GM19043 (cell line): ENCODE measurements at regions not wholly inside any gene's neighbourhood (a gene's known extent, or its start where the extent isn't known, plus 50 kb on each side); places are given as distances from the start of the nearest gene placed in this dataset.
"Not testable (repeated sequence)": the region's sequence is repeated elsewhere in the genome, so short reads cannot be mapped to it uniquely, and the experiment has no call there.

Experiments used
- ATAC-seq: cut with Tn5 transposase; IDR thresholded peaks from one replicate; pipeline ENCODE4 v1.9.1; 2021; ENCODE audit warnings: low read depth; ENCODE audit not compliant: unreplicated experiment

DNA sequence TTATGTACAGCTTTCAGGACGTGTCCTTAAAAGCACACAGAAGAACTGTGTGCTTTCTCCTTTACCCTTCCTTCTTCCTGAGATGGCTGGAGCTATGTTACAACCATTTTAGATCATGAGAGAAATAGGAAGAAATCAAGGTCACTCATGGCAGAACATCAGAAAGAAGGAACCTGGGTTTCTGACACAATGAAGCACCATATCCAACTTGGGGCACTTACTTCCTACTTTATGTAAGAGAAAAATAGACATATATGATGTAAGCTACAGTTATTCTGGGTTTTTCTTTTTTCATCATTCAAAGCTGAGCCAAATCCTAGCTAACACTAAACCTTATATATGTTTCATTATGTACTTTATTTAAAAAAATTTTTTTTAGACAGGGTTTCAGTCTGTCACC is 79.5 kb downstream of the FAM161A start:
- no peak for ATAC-seq

DNA sequence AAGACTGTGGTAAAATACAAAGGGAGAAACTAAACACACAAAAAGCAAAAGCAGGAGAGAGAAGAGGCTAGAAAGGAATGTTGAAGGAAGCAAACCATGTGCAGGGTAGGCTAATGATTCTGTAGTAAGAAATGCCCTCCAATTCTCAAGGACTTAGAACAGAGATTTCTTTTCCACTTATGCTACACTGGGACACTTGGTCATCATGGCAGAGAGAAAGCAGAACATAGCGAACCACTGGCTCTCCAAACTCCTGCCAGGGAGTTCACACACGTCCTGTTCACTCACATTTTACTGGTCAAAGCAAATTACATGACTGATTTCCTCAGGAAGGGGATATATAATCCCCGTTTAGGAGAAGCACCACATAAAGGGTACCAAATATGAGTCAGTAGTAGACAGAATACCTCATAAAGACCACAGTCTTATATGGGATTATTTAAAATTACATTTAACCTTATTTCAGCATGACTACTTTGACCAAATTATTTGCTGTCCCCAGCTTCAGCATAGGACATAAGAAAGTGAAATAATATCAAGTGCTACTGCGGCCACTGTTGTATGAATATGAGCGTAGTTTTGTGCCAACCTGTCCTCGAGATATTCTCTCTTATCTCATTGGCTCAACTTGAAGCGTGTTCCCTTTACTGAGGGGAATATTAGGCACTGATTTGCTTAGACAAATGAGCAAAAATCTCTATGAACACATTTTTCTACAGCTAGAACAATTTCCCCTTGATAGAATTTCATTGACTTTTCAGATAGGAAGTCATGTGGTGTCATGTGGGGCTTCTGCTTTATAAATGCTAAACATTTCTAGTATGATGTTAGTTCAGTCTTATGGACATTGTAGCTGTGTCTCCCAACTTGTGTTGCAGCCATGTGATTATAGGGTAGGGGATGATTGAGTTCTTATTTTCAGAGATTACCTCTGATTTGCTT is 81.7 kb downstream of the FAM161A start:
- ATAC-seq, result no peak

DNA sequence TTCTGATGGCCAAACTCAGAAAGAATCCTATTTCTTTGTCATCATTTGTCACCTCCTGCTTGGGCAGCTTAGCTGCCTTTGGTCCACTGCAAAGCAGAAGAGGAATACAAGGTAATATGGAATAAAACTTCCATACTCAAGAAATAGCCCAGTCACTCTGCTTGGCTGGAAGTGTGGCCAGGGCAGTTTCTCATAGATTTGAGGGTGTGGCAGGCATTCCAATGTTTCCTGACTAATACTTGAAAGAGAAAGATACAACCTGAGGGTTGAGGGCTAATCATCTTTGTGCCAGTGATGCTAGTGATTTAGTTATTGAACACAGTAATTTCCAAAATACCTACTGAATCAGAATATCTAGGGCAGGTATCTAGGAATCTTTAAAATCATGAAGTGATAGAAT is 83.1 kb downstream of the FAM161A start:
- ATAC-seq, result no peak

- no peak for ATAC-seq
These were observed 83.6 kb downstream of the FAM161A start for GRCh38 chr2:61770298-61770697.

- ATAC-seq, result no peak
These were observed 84.7 kb downstream of the FAM161A start for GRCh38 chr2:61769093-61769675.

- ATAC-seq, result peak; percentile 100
These were observed 89.6 kb downstream of the FAM161A start for GRCh38 chr2:61764035-61764800.

- ATAC-seq, result no peak
These were observed 90.2 kb downstream of the FAM161A start for GRCh38 chr2:61763605-61764034.

DNA sequence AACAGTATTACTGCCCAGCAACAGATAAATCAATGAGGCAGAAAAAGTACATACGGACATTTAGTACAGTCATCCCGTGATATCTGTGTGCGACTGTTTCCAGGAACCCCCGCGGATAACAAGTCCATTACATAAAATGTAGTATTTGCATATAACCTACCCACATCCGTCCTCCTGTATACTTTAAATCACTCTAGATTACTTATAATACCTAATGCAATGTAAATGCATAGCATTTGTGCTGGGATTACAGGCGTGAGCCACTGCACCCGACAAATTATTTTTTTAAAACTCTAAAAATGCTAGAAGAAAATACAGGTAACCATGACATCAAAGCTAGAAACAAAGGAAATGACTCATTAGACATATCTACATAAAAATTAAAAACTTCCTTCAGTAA is 91.6 kb downstream of the FAM161A start:
- ATAC-seq, result no peak

DNA sequence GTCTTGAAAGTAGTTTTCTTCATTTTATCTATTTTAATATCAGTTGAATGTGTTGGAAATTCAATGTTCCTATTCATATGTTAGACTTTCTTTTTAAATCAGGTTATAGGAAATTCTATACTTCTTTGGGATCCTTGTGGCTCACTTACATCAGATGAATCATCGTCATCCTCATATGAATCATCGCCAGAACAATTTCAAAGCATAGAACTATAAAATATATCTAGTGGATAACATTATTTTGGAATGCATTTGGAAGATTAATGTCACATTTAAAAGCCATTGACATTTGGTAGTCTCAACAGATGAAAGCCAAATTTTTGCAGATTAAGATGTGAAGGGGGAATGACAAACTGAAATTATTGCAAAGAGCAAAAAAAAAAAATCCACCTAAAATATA is 94.1 kb downstream of the FAM161A start:
- ATAC-seq, result no peak

- ATAC-seq, result no peak
These were observed 94.9 kb downstream of the FAM161A start for GRCh38 chr2:61759005-61759404.

DNA sequence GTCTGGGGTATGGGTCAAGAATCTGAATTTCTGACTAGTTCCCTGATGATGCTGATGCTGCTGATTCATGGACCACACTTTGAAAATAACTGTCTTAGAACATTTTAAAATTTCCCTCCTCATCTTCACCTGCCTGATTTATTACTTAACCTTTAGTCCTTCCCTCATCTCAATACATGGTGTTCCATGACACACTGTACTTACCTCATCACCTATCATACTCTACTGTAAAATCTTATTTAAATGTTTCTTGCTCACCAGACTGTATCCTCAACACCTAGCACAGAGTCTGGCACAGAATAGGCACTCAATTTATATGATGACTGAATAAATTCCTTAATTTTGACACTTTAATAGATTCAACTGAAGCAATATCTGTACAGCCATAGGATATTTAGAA is 95.7 kb downstream of the FAM161A start:
- ATAC-seq, result no peak

- no peak for ATAC-seq
These were observed 100.3 kb downstream of the FAM161A start for GRCh38 chr2:61753512-61753911.

DNA sequence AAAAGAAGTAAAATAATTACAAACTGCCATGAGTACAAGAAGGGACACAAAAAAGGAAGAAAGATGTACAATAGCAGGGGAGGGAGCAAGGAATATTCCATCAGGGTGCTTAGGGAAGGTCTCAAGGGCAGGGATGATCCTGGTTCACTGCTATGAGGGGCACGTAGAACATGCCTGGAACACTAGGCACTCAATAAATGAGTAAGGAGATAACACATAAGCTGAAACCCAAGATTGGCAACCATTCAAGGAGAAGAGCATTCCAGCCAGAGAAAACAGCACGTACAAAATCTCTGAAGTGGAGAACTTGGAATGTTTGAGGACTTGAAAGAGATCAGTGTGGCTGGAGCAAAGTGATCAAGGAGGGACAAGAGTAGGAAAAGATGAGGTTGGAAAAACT is 103.2 kb downstream of the FAM161A start:
- no peak for ATAC-seq

- no peak for ATAC-seq
These were observed 110.9 kb downstream of the FAM161A start for GRCh38 chr2:61742955-61743354.

GRCh38 chr2:61737841-61738240 is 116.0 kb downstream of the FAM161A start:
- ATAC-seq, result no peak

DNA sequence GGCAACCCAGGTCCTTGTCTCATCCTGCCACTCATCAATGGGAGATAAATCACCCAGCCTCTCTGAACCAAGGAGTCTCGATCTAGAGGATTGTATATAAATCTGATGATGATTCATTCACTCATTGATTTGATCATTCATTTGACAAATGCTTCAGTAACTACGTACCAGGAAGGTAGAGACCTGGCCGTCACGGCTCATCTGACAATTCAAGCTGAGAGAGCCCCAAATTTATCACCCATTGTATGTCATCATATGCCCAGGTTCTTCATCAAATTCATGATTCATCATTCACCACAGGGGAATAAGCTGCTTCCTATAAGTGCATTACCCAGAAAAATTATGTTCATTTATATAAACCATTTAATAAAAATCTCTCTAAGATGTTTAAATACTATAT is 116.9 kb downstream of the FAM161A start:
- no peak for ATAC-seq

GRCh38 chr2:61733563-61733962 is 120.3 kb downstream of the FAM161A start:
- ATAC-seq, result no peak

- no peak for ATAC-seq
These were observed 121.1 kb downstream of the FAM161A start for GRCh38 chr2:61732787-61733186.

- ATAC-seq, result no peak
These were observed 126.1 kb downstream of the FAM161A start for GRCh38 chr2:61727746-61728145.

DNA sequence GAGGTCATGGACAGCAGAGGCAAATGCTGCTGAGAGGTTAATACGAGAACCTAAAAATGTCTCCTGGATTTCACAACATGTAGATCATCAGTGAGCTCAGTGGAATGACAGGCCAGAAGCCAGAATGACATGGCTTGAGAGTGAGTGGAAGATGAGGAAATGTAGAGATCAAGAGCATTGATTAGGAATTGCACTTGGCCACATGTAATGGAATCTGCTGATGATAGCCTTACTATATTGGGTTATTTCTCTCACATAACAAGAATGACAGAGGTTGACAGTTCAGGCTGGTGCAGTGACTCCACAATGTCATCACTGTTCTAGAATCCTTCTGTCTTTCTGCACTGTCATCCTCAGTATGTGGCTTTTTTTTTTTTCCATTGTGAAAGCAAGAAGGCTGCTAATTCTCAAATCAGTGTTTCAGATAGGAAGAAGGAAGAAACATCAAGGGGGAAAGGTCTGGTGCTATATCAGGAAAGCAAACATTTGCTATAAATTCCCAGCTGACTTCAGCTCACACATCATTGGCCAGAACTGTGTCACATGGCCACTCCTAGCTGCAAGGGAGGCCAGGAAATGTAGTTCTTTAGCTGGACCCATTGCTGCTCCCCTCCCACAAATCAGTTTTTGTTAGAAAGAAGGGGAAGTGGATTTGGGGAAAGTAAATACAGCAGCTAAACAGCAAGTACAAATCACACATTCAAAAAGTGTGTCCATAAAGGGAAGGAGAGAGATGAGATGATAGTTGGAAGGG is 127.2 kb downstream of the FAM161A start:
- ATAC-seq, result no peak

GRCh38 chr2:61723364-61723763 is 130.5 kb downstream of the FAM161A start:
- not testable (repeated sequence) for ATAC-seq
